K562 (cell line): ENCODE measurements at regions not wholly inside any gene's neighbourhood (a gene's known extent, or its start where the extent isn't known, plus 50 kb on each side); places are given as distances from the start of the nearest gene placed in this dataset.

Experiments used
- ATAC-seq: fragments of 200-7000 bp; cut with Tn5 transposase; 3 replicates; pipeline ENCODE4 v1.9.1; 2020; ENCODE audit warnings: moderate library complexity
- BruUV-seq: library from RNA; stranded (reverse); fragments of 400-500 nt; replicated peaks from 2 replicates; lab custom pipeline; 2021; lab: Mats Ljungman, UMichigan
- CTCF ChIA-PET: fragments of 300-600 bp; formaldehyde crosslinking; extraction: SDS; loops from one replicate; lab custom pipeline; 2021; ENCODE audit warnings: low intra/inter-chr PET ratio; lab: Yijun Ruan, JAX
- POLR2A ChIA-PET: fragments of 300-600, 350-650 bp; sonication (Branson Sonifier 250); formaldehyde crosslinking; extraction: SDS; loops from one replicate; lab custom pipeline; 2021; ENCODE audit warnings: antibody characterized with exemption, inconsistent platforms; lab: Yijun Ruan, JAX
- DNase-seq, 4 experiments: peaks; one replicate each; pipeline versions ENCODE4 v3.0.0 to v3.0.0-alpha.2; 2011 to 2018; ENCODE audit warnings: low spot score in 3 of 4, mixed read lengths in 3 of 4; ENCODE audit errors: extremely low read depth in 1 of 4
- FAIRE-seq: peaks from 2 replicates; lab custom pipeline; 2011; peaks lifted over from hg19 to GRCh38; lab: Jason Lieb, UNC
- H2AFZ ChIP-seq: 2 replicates; pipeline ENCODE4 v1.6.0; 2011; ENCODE audit warnings: low read depth, low read length, control low read depth, inconsistent platforms
- H3K27ac ChIP-seq: fragments of 200-600 bp; 3 replicates; pipeline ENCODE4 v1.8.0; 2011; ENCODE audit warnings: low read depth, mild to moderate bottlenecking, control low read depth, inconsistent platforms, low read length, moderate library complexity, mixed read lengths; ENCODE audit errors: extremely low read depth
- H3K27me3 ChIP-seq, 2 experiments: fragments of 300-600 bp in 1 of 2; 2 replicates in 1 of 2; 3 replicates in 1 of 2; pipeline versions ENCODE4 v1.6.0 to v1.8.0; 2011; ENCODE audit warnings: inconsistent platforms in 2 of 2, low read length in 2 of 2, mild to moderate bottlenecking in 1 of 2, mixed read lengths in 1 of 2, moderate library complexity in 1 of 2; ENCODE audit not compliant: control insufficient read depth in 2 of 2, insufficient read depth in 2 of 2
- H3K36me3 ChIP-seq: fragments of 300-600 bp; 3 replicates; pipeline ENCODE4 v1.8.0; 2011; ENCODE audit warnings: mild to moderate bottlenecking, low read length, inconsistent platforms; ENCODE audit not compliant: control insufficient read depth, insufficient read depth
- H3K4me1 ChIP-seq, 2 experiments: fragments of 200-600 bp in 1 of 2; replicated peaks in 1 of 2; 2 replicates in 1 of 2; 3 replicates in 1 of 2; pipeline versions ENCODE4 v1.5.1 to v1.8.0; 2011; ENCODE audit warnings: inconsistent platforms in 2 of 2, low read length in 2 of 2, mild to moderate bottlenecking in 1 of 2, mixed read lengths in 1 of 2, moderate library complexity in 1 of 2; ENCODE audit not compliant: control insufficient read depth in 2 of 2, insufficient read depth in 2 of 2
- H3K4me2 ChIP-seq: 2 replicates; pipeline ENCODE4 v1.6.1; 2011; ENCODE audit warnings: low read length, control low read depth, inconsistent platforms, mixed read lengths; ENCODE audit not compliant: insufficient read depth
- H3K4me3 ChIP-seq: fragments of 200-600 bp; sonication (generic), shearing (Covaris generic); 2 replicates; pipeline ENCODE4 v1.5.1; 2016; ENCODE audit warnings: control low read depth, inconsistent platforms
- H3K79me2 ChIP-seq: fragments of 200-600 bp; 3 replicates; pipeline ENCODE4 v1.8.0; 2011; ENCODE audit warnings: low read length, inconsistent platforms; ENCODE audit not compliant: control insufficient read depth, insufficient read depth
- H3K9ac ChIP-seq, 2 experiments: 2 replicates each; pipeline versions ENCODE4 v1.6.0 to v1.6.1; 2011; ENCODE audit warnings: low read depth in 2 of 2, low read length in 2 of 2, control low read depth in 1 of 2, inconsistent platforms in 1 of 2, mild to moderate bottlenecking in 1 of 2, mixed read lengths in 1 of 2; ENCODE audit not compliant: insufficient read depth in 1 of 2
- H3K9me1 ChIP-seq: one replicate; pipeline ENCODE4 v1.6.0; 2011; ENCODE audit warnings: inconsistent platforms, mild to moderate bottlenecking, low read length, moderate library complexity; ENCODE audit not compliant: control insufficient read depth, insufficient read depth
- H3K9me3 ChIP-seq: replicated peaks from 2 replicates; pipeline ENCODE4 v1.5.1; 2011; ENCODE audit warnings: low read depth, low read length, inconsistent platforms; ENCODE audit not compliant: control insufficient read depth, insufficient read depth
- H4K20me1 ChIP-seq: replicated peaks from 2 replicates; pipeline ENCODE4 v1.6.1; 2011; ENCODE audit warnings: low read length, inconsistent platforms, mixed read lengths; ENCODE audit not compliant: control insufficient read depth, insufficient read depth
- ZNF143 ChIP-seq: sonication (generic); formaldehyde crosslinking; IDR thresholded peaks from 2 replicates; pipeline ENCODE4 v1.9.0; 2022; ENCODE audit warnings: mild to moderate bottlenecking, missing genetic modification reagents
- ZNF511 ChIP-seq: sonication (generic); formaldehyde crosslinking; IDR thresholded peaks from 2 replicates; pipeline ENCODE4 v1.8.0; 2022; ENCODE audit warnings: mild to moderate bottlenecking, missing genetic modification reagents
- ZNF609 ChIP-seq: sonication (generic); formaldehyde crosslinking; IDR thresholded peaks from 2 replicates; pipeline ENCODE4 v1.8.1; 2023; ENCODE audit warnings: missing genetic modification reagents, mild to moderate bottlenecking, borderline replicate concordance
- WGBS: fragments of 100-300 bp; shearing (Covaris generic); methylation state at CpG from one replicate; pipeline ENCODE4 v1.1.6; 2016; ENCODE audit warnings: low coverage, mixed read lengths; ENCODE audit not compliant: insufficient coverage; ENCODE audit errors: missing lambda C conversion rate; 5-methylcytosine and 5-hydroxymethylcytosine counted together
- in situ Hi-C: fragments of 300-500 bp; cut with MboI; formaldehyde crosslinking; loops from 4 replicates; pipeline ENCODE4 v1.15.0; 2018; ENCODE audit warnings: inconsistent platforms, mixed read lengths
- intact Hi-C: fragments of 100-400 bp; cut with micrococcal nuclease; formaldehyde crosslinking; loops from 2 replicates; pipeline ENCODE4 v1.14.2; 2022

GRCh38 chr2:226155093-226155875 lies 644.3 kb downstream of the IRS1 start:
- 3% methylated on average over 4 of the region's 5 CpGs for WGBS
- H3K27ac ChIP-seq: no peak overlapping the region
- H4K20me1 ChIP-seq: no peaks in the 10 kb centered on the region
- TF ChIP-seq ZNF143 (no peak), ZNF609 (CRISPR knock-in tag) (no peak), ZNF511 (CRISPR knock-in tag) (no peak)
- intact Hi-C loops (no loop called here), in situ Hi-C loops (no loop called here)
- no peaks in the 10 kb centered on the region for H3K4me1 ChIP-seq
- H3K9me1 ChIP-seq: no peaks in the 10 kb centered on the region
- H3K4me2 ChIP-seq: no peak overlapping the region
- no peak overlapping the region for H3K9ac ChIP-seq
- no peaks in the 10 kb centered on the region for H3K36me3 ChIP-seq
- H3K27me3 ChIP-seq: no peaks in the 10 kb centered on the region
- no peak overlapping the region for H2AFZ ChIP-seq
- no peak overlapping the region for H3K4me3 ChIP-seq
- POLR2A ChIA-PET: no interaction called here
- H3K79me2 ChIP-seq: no peaks in the 10 kb centered on the region
- no peaks in the 10 kb centered on the region for H3K9me3 ChIP-seq
- DNase-seq (no peak), ATAC-seq (no peak), FAIRE-seq (no peak)
- CTCF ChIA-PET: no interaction called here
- no TSS peak for BruUV-seq
